ENCODE measurements at regions not wholly inside any gene's neighbourhood (a gene's known extent, or its start where the extent isn't known, plus 50 kb on each side); places are given as distances from the start of the nearest gene placed in this dataset.

DNA sequence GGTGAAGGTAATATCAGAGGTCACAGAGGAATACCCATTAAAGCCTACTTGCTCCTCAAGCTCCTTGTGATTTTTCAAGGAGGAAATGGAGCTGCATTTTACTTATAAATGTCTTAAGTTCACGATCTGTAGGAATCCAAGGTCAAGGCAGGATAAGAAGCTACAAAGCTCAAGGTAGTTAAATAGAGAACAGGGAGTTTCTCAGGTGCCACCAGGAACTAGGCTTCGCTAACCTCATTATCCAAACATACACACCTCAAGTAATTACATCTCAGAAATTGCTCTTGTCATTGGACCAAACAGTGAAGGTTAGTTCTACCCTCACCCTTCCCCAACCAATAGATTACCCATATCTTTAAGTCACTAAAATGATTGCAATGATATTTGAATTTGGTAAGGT, 317.4 kb upstream of the HNRNPA3 start:
- TF ChIP-seq, protein P1, sequence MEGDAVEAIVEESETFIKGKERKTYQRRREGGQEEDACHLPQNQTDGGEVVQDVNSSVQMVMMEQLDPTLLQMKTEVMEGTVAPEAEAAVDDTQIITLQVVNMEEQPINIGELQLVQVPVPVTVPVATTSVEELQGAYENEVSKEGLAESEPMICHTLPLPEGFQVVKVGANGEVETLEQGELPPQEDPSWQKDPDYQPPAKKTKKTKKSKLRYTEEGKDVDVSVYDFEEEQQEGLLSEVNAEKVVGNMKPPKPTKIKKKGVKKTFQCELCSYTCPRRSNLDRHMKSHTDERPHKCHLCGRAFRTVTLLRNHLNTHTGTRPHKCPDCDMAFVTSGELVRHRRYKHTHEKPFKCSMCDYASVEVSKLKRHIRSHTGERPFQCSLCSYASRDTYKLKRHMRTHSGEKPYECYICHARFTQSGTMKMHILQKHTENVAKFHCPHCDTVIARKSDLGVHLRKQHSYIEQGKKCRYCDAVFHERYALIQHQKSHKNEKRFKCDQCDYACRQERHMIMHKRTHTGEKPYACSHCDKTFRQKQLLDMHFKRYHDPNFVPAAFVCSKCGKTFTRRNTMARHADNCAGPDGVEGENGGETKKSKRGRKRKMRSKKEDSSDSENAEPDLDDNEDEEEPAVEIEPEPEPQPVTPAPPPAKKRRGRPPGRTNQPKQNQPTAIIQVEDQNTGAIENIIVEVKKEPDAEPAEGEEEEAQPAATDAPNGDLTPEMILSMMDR (conservative IDR thresholded peaks at IDR 0.05): no peak
- TF ChIP-seq EZH2 (IDR thresholded peaks at IDR 0.05; ENCODE audit: low read depth): no peak

Data from PC-9 (cell line).